SIG-M5 treated with dmso at 0.1 percent for 504 hours (cell line): ENCODE measurements at regions not wholly inside any gene's neighbourhood (a gene's known extent, or its start where the extent isn't known, plus 50 kb on each side); places are given as distances from the start of the nearest gene placed in this dataset.
"Not testable (repeated sequence)": the region's sequence is repeated elsewhere in the genome, so short reads cannot be mapped to it uniquely, and the experiment has no call there.

Experiments
- DNase-seq: peaks from one replicate; lab custom pipeline; 2025; ENCODE audit not compliant: unreplicated experiment; lab: John Stamatoyannopoulos, UW

DNA sequence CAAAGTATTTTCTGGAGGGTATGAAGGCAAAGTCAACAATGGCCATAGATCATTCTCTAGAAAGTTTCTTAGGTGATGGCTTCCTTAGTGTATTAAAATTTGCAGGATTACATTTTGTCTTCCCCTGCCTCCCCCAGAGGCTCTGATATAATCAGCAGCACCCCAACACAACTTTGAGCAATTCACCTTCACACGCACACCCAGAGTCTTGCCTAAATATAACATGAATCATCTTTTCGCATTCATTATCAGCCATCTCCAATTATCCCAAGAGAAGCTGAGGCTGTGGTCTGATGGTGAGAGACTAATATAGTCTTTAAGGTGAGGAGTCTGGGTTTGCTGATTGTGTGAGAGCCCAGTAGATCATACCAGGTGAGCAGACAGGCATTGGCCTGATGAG lies 343.0 kb downstream of the RRAGC start:
- DNase-seq, result no peak

DNA sequence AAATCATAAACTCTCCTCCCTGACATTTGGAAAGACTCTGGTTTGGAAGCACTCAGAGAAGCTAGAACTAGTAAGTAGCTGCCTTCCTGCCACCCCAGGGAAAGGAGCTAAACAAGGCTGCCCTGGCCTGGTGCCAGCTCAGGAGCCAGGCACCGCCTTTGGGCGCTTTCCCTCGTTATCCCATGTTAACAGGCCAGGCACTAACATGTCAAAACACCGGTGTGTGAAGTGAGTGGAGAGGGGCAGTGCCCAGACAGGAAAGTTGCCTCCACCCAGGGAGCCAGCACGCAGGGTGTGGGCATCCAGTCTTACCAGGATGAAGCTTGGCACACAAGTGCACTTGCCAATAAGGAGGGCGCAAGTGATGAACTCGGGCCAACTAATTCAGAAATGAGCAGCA lies 346.8 kb downstream of the RRAGC start:
- DNase-seq, result no peak

DNA sequence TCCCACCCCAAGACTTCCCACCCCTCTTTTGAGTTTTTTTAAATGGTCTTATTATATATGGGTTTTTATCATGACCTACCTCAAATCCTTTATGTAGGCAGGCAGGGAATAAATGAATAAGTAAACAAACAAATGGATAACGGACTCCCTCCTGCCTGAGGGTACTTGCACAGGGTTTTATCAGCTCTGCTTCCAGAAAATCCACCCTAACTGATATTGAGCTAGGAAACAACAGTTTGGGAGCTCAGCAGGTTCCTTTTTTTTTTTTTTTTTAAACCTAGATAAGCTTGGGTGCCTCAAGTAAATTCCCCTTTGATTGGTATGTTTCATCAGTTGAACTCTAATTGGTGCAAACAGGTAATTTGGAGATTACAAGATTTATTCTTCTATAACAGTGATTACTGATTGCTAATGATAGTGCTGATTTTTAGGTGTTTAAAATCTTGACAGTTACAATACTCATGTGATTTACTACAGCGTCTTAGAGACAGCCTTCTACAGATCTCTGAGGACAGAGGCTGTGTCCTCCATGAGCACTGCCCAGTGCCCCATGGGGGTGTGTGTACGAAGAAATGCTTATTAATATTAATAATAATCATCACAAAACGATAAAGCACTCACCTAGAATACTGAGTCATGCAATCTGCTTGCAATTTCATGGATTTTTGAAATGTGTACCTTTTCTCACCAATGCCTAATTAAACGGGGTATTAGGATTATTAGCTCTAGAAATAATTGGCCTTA lies 347.4 kb downstream of the RRAGC start:
- DNase-seq, result no peak

- DNase-seq, result no peak
Observed at GRCh38 chr1:38508232-38508631, 351.3 kb downstream of the RRAGC start.

GRCh38 chr1:38507563-38507962 lies 352.0 kb downstream of the RRAGC start:
- no peak for DNase-seq

GRCh38 chr1:38505944-38506343 lies 353.6 kb downstream of the RRAGC start:
- DNase-seq, result no peak

- DNase-seq, result no peak
Observed at GRCh38 chr1:38502758-38503157, 356.8 kb downstream of the RRAGC start.

- DNase-seq, result no peak
Observed at GRCh38 chr1:38500891-38501290, 358.7 kb downstream of the RRAGC start.

DNA sequence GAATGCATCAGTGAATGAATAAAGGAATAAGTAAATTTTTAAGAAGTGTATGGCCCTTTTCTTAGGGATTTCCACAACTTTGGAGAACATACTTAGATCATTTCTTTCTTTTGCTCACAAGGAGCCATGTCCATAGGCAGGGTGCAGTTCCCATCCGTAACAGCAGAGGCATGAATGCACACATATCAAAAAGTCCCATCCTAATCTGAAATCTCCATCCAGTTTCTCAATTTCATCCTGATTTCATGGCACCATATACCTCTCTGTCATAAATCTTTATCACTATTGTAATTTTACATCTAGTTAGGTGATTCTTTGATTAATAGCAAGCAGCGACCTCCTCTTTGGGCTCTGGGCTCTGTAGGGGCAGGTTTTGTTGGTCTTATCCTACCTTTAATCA lies 359.2 kb downstream of the RRAGC start:
- no peak for DNase-seq

DNA sequence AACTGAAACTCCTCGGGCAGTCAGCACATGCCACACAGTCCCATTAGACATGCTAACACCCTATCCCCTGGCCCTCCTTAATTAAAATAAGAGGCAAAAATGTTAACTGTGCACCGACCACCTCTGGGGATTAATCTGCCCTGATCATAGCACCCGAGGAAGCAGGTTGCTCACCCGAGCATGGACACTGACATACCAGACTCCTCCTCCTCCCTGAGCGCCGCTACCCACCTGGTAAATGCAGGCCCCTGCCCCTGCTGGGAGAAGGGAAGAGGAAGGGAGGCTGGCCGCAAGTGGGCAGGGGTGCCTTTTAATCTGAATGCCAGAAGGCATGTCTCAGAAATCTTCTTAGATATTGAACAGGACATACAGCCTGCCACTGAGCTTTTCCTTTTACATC lies 360.9 kb downstream of the RRAGC start:
- no peak for DNase-seq

DNA sequence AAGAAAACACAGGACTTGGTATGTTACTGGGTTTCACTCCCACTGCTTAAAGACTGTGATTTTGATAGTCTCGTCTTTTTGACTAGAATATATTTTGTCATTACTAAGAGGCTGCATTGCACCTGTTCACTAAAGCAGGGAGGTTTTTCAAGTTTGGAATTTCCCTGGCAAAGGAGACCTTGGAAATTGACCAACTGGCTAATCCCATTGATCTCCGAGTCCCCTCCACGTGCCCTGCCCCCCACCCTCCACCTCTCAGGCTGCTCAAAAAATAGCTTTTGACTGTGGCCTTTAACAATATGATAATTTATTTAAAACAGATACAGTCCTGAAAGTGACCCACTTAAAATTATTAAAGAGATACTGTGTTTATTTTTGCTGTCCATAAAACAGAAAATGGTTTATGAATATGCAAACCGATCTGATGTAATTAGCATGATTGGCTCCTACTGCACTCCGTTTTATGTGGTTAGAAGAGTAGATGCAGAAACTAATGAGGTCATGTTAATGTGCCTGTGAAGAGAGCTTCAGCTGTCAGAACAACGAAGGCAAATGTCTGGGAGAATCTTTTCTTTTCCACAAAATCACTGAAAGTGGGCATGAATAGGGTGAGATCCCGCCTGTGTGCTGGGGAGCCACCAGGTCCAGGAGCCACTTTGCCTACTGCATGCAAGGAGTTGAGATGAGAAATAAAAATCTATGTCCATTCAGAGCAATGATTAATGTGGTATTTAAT lies 361.5 kb downstream of the RRAGC start:
- DNase-seq, result no peak

- DNase-seq, result not testable (repeated sequence)
Observed at GRCh38 chr1:38493306-38493705, 366.3 kb downstream of the RRAGC start.

DNA sequence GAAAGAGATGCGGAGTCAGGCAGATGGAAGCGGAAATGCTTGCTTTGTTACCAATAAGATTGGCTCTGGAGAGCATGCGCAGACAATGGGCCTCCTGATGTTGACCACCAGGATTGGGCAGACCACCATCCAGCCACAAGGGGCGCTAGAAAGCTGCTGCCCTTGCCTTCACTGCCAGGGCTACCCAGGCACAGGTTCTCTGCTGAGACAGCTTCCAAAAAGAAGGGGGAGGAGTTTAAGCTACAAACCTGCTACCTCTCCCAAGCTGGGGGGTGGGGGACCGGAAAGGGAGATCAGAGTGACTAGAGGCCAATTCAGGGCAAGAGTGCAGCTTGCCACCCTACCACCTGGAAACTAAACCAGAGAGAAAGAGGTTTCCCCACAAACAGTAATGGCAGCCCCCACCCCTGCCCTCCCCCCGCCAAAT lies 369.7 kb downstream of the RRAGC start:
- no peak for DNase-seq

DNA sequence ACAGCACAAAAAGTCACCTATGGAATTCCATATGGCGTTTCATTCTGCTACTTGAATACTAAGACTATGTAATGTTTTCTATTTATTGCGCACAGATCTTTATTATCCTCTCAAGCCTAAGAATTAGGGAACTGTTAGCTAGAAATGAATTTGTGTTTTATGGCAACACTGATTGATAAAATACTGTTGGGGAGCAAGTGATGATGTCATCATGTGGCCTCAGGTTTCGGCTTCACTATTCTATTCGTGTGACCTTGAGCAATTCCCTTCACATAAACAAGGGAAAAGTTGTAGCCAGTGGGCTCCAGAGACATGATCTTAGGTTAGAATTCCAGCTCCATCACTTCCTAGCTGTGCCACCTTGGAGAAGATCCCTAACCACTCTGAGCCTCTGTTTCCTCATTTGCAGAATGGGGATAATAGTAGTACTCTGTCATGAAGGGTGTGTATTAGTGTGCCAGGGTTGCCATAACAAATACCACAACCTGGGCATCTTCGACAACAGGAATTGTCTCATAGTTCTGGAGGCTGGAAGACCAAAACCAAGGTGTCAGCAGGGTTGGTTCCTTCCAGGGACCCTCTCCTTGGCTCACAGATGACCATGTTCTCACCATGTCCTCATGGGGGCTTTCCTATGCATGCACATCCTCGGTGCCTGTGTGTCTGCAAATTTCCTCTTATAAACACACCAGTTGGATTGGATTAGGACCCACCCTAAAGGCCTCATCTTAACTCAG lies 371.2 kb downstream of the RRAGC start:
- DNase-seq, result no peak

DNA sequence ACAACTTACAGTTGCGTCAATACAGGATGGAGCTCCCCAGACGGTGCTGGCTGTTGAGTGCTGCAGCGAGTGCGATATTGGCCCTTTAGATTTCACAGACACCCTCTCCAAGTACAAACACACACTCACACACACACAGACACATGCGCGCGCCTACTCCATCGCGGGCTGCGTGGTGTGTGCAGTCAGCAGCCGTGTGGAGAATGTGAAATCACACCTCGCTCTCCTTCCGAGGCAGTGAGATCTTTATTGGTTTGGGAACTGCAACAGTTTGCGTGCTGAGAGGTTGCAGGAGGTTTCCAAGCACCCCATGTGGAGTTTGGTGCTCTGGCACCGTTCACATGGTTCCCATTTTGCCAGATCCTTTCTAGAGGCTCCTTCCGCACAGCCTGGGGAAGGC lies 372.2 kb downstream of the RRAGC start:
- no peak for DNase-seq

DNA sequence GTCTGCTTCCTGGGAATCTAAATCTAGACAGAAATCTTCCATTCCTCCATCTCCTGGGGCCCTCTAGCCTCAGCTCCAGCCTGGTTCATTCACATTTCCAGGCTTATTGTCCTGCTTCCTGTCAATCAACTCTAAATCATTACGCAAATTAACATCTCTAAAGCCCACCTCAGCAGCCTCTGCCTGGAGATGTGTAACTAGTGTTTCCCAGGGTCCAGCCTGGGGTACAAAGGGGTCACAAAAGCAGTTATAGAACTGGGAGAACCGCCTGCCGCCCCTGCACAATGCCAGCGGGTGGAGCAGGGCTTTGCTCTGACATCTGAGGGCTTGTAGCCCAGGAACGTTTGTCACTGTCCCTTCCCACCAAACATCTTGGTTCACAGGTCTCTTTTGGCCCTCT lies 373.5 kb downstream of the RRAGC start:
- no peak for DNase-seq

DNA sequence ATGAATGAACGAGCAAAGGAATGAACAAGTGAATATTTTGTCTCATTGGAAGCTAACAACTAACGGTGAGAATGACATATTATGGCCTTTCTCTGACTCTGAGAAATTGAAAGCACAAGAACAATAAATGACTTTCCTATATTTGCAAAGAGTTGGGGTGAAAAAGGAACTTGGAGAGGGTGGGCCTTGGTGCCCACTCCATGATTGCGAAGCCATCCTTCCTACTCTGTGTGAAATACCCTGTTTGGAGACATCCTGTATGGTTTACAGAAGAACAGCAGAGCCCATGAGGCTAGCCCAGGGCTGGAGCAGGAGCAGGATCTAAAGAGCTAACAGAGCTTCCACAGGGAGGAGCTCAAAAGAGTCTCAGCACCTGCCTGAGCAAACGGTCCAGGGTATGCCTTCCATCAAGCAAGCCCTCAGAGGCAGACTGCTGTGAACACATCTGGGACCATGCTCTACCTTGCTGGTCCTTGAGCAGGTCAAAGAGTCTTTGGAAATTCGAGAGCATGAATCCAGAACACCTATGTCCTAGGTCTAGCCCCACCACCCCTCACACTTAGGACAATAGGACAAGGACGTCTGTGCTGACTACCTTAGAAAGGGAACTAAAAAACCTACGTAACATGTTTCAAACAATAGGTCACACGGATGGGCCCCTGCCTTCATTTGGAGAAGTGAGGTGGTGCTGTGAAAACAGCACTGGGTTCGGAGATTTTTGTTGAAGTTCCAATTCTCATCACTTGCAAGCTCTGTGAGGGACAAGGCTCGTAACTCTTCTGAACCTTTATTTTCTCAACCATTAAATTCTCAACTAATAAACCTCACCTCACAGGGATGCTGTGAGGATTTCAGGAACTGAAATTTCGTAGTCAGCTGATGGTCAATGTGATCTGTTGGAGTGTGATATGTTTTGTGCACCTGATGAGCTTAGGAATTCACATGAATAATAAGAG lies 377.4 kb downstream of the RRAGC start:
- no peak for DNase-seq

DNA sequence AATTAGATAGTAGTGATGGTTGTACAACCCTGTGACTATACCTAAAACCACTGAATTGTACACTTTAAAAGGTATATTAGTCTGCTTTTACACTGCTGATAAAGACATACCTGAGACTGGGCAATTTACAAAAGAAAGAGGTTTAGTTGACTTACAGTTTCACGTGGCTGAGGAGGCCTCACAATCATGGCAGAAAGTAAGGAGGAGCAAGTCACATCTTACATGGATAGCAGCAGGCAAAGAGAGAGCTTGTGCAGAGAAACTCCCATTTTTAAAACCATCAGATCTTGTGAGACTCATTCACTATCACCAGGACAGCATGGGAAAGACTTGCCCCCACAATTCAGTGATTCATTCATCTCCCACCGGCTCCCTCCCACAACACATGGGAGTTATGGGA lies 379.9 kb downstream of the RRAGC start:
- DNase-seq, result not testable (repeated sequence)

DNA sequence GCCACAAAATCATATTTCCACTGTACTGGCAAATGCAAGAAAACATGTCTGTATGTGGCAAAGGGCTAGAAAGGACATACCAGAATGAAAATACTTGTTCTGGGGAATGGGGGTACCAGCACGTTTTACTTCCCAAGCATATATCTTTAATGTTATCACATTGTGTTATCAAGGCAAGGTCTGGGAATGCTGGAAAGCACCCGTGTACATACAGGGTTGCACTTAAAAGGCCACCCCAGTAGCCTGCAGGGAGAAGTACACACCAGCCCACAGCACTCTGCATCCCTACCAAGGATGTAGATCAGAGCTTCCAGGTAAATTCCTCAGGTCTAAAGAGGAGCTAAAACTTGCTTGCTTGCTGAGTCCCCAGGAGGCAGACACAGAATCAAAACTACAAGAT lies 381.8 kb downstream of the RRAGC start:
- DNase-seq, result no peak

GRCh38 chr1:38476850-38477178 lies 382.8 kb downstream of the RRAGC start:
- DNase-seq, result no peak
